Esophagus muscularis mucosa (tissue), 3 donors: ENCODE measurements at regions not wholly inside any gene's neighbourhood (a gene's known extent, or its start where the extent isn't known, plus 50 kb on each side); places are given as distances from the start of the nearest gene placed in this dataset.

Source experiments
- POLR2A ChIP-seq: fragments of 450-650 bp; IDR thresholded peaks from one replicate; pipeline ENCODE4 v1.6.1; 2017; ENCODE audit warnings: antibody characterized with exemption, moderate library complexity, mild to moderate bottlenecking, low read depth
- POLR2AphosphoS5 ChIP-seq, 2 donors: sonication (generic); formaldehyde crosslinking; IDR thresholded peaks; one replicate each; pipeline ENCODE4 v1.6.1; 2017; ENCODE audit warnings: antibody characterized with exemption in 2 of 2
- TF ChIP-seq, protein P1 (sequence below), 3 experiments: fragments of 200-600 bp in 2 of 3; fragments of 450-650 bp in 1 of 3; sonication (generic) in 2 of 3; IDR thresholded peaks; one replicate each; pipeline ENCODE4 v1.5.1; 2017 to 2019; ENCODE audit warnings: antibody characterized with exemption in 3 of 3, mild to moderate bottlenecking in 2 of 3, moderate library complexity in 1 of 3

DNA sequence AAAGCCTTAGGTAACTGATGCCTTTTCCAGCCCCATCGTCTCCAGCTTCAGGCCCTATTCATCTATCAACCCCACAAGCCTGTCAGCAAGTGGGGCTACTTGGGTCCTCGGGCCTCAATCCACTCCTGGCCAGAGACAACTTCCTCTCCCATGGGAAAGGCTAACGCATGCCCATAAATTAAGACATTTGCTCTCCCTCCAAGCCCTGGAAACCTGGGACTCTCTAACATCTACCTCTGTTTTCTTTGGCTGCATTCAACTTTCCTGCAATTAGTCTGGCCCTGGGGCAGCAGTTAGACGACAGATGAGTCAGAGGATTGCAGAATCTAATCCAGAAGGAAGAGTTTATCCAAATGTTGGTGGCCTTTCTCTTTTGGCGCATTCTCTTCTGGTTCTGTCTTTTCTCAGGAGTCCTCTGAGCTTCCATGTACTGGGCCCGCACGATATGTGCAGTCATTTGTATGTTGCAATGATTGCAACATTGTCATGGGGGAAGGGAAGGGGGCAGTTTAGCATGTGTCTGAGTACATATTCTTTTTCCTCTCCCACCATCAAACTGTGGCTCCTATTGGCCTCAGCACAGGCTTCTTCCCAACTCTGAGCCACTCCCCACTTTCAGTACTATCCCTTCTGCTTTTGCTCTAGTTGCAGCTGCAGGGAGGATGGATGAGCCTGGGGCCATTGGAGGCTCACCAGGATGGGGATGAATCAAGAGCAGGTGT lies 54.4 kb downstream of the NAV1 start:
- TF ChIP-seq POLR2A = no peak
- TF ChIP-seq, protein P1, sequence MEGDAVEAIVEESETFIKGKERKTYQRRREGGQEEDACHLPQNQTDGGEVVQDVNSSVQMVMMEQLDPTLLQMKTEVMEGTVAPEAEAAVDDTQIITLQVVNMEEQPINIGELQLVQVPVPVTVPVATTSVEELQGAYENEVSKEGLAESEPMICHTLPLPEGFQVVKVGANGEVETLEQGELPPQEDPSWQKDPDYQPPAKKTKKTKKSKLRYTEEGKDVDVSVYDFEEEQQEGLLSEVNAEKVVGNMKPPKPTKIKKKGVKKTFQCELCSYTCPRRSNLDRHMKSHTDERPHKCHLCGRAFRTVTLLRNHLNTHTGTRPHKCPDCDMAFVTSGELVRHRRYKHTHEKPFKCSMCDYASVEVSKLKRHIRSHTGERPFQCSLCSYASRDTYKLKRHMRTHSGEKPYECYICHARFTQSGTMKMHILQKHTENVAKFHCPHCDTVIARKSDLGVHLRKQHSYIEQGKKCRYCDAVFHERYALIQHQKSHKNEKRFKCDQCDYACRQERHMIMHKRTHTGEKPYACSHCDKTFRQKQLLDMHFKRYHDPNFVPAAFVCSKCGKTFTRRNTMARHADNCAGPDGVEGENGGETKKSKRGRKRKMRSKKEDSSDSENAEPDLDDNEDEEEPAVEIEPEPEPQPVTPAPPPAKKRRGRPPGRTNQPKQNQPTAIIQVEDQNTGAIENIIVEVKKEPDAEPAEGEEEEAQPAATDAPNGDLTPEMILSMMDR (IDR thresholded peaks at IDR 0.05) = no peak
- TF ChIP-seq POLR2AphosphoS5 (IDR thresholded peaks at IDR 0.05) = peak; percentile 85 to 92
